SK-N-SH treated with all-trans-retinoic acid at 6 μM for 48 hours (cell line): ENCODE measurements at regions not wholly inside any gene's neighbourhood (a gene's known extent, or its start where the extent isn't known, plus 50 kb on each side); places are given as distances from the start of the nearest gene placed in this dataset.

Experiments
- ARNTL ChIP-seq: fragments of 450-650 bp; formaldehyde crosslinking; IDR thresholded peaks from 2 replicates; pipeline ENCODE4 v1.5.0; 2020; ENCODE audit warnings: low read depth, mild to moderate bottlenecking, moderate library complexity, borderline replicate concordance
- CSDC2 ChIP-seq: fragments of 250-450 bp; sonication (Bioruptor Pico); IDR thresholded peaks from 2 replicates; pipeline ENCODE4 v1.5.0; 2020; ENCODE audit warnings: mild to moderate bottlenecking, moderate library complexity
- PATZ1 ChIP-seq: fragments of 250-450 bp; sonication (Bioruptor Pico); IDR thresholded peaks from 2 replicates; pipeline ENCODE4 v1.8.0; 2020; ENCODE audit warnings: mild to moderate bottlenecking, moderate library complexity, borderline replicate concordance
- TOX ChIP-seq: fragments of 250-450 bp; sonication (Bioruptor Pico); IDR thresholded peaks from 2 replicates; pipeline ENCODE4 v1.8.0; 2021; ENCODE audit warnings: mild to moderate bottlenecking, moderate library complexity, borderline replicate concordance
- ZNF70 ChIP-seq: fragments of 450-650 bp; formaldehyde crosslinking; IDR thresholded peaks from 2 replicates; pipeline ENCODE4 v1.5.0; 2020; ENCODE audit warnings: mild to moderate bottlenecking, moderate library complexity
- ZNF8 ChIP-seq: fragments of 450-650 bp; formaldehyde crosslinking; IDR thresholded peaks from 2 replicates; pipeline ENCODE4 v1.5.0; 2020; ENCODE audit warnings: mild to moderate bottlenecking, moderate library complexity

GRCh38 chr4:177546745-177547144 is 104.5 kb upstream of the AGA start:
- TF ChIP-seq TOX (no peak), ZNF8 (CRISPR knock-in tag) (no peak), PATZ1 (CRISPR knock-in tag) (no peak), ARNTL (CRISPR knock-in tag) (no peak), ZNF70 (CRISPR knock-in tag) (no peak), CSDC2 (CRISPR knock-in tag) (no peak)
